ENCODE measurements at regions not wholly inside any gene's neighbourhood (a gene's known extent, or its start where the extent isn't known, plus 50 kb on each side); places are given as distances from the start of the nearest gene placed in this dataset.

DNA sequence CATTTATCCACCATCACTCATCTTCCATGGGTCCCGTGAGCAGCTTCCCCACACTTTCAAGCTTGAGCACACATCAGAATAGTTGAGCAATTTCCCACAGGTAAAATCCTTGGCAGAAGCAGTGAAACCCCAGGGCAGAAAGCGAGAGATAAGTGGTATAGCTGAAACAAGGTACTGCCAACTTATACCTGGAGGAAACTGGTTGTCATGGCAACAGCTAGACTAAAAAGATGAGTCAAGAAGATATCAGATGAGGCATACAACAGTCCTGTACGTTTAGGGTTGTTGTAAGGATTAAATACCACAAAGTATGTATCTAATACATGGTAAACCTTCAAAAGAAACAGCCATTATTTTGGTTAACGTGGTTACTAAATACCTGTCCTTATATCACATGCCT lies 66.9 kb upstream of the PHOX2B start:
- DNase-seq, result no peak
- intact Hi-C loops (cut with DNase I), result no loop called here
- no peaks in the 10 kb centered on the region for H3K9me3 ChIP-seq (replicated peaks in 1 of 3)
- no peaks in the 10 kb centered on the region for H3K36me3 ChIP-seq (replicated peaks in 1 of 2)
- H3K27me3 ChIP-seq, result no peaks in the 10 kb centered on the region
- WGBS, 4 donors, result 64 to 71% (median 69%) methylated on average over 4 of the region's 4 CpGs
- H3K27ac ChIP-seq, result no peak overlapping the region
- no peak for TF ChIP-seq POLR2A (IDR thresholded peaks at IDR 0.05)
- TF ChIP-seq, protein P1, sequence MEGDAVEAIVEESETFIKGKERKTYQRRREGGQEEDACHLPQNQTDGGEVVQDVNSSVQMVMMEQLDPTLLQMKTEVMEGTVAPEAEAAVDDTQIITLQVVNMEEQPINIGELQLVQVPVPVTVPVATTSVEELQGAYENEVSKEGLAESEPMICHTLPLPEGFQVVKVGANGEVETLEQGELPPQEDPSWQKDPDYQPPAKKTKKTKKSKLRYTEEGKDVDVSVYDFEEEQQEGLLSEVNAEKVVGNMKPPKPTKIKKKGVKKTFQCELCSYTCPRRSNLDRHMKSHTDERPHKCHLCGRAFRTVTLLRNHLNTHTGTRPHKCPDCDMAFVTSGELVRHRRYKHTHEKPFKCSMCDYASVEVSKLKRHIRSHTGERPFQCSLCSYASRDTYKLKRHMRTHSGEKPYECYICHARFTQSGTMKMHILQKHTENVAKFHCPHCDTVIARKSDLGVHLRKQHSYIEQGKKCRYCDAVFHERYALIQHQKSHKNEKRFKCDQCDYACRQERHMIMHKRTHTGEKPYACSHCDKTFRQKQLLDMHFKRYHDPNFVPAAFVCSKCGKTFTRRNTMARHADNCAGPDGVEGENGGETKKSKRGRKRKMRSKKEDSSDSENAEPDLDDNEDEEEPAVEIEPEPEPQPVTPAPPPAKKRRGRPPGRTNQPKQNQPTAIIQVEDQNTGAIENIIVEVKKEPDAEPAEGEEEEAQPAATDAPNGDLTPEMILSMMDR (IDR thresholded peaks at IDR 0.05), result no peak
- H3K4me3 ChIP-seq, result no peak overlapping the region
- no peaks in the 10 kb centered on the region for H3K4me1 ChIP-seq (replicated peaks in 1 of 2)

DNA sequence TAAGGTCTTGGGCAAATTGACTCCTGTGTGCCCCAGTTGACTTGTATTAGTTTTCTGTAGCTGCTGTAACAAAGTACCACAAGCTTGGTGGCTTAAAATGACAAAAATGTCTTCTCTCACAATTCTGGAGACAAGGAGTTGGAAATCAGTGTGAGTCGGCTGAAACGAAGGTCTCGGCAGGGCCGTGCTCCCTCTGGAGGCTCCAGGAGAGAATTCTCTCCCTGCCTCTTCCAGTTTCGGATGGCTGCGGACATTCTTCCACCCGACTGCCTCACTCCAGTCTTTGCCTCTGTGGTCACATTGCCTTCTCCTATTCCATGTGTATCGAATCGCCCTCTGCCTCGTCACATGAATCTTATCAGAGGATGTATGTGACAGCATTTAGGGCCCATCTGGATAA lies 66.0 kb upstream of the PHOX2B start:
- no peak overlapping the region for H3K4me3 ChIP-seq
- no peaks in the 10 kb centered on the region for H3K27me3 ChIP-seq
- 31 to 49% (median 41%) methylated on average over 10 of the region's 10 CpGs for WGBS, 4 donors
- no peak for TF ChIP-seq POLR2A (IDR thresholded peaks at IDR 0.05)
- TF ChIP-seq, protein P1 (IDR thresholded peaks at IDR 0.05), result peak in 4 of 6 experiments; percentile 29 to 46 (median 32)
- peak in 6 of 7 donors; percentile 18 to 59 (median 28) for DNase-seq
- no peaks in the 10 kb centered on the region for H3K36me3 ChIP-seq (replicated peaks in 1 of 2)
- intact Hi-C loops (cut with DNase I), result no loop called here
- no peaks in the 10 kb centered on the region for H3K4me1 ChIP-seq (replicated peaks in 1 of 2)
- no peak overlapping the region for H3K27ac ChIP-seq
- H3K9me3 ChIP-seq (replicated peaks in 1 of 3), result no peaks in the 10 kb centered on the region

DNA sequence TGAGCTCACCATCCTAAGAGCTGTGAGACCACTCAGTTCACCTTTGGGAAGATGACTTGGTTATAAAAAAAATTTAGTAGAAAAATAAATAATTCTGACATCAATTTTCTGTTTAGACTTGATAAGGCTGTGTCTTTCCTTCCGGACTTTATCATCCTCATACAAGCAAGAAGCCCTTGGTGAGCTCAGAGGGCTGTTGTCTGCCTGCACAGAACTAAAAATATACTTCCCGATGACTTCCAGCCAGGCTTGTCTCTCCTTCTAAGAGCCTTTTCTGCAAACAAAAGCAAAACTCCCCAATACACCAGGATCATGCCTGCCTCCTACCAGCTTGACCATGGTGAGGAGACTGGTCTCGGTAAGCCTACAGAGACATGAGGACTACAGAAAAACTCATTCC lies 58.3 kb upstream of the PHOX2B start:
- intact Hi-C loops (cut with DNase I), result no loop called here
- H3K9me3 ChIP-seq (replicated peaks in 1 of 3), result no peaks in the 10 kb centered on the region

DNA sequence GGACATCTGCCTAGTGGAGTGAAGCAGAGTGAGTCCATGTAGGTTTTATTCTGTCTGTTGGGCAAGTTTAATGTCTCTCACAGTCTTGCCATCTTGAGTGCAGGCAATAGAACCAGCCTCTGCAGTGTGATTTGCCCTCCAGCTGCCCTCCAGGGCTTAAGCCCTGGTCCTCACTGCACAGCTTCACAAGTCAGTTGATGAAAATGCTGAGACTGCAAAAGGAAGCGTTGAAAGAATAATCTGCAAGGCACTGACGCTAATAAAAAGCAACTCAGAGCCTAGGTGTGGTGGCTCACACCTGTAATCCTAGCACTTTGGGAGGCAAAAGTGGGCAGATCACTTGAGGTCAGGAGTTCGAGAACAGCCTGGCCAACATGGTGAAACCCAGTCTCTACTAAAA lies 54.1 kb upstream of the PHOX2B start:
- Histone ChIP-seq H3K4me1 (replicated peaks in 1 of 2) (no peaks in the 10 kb centered on the region), H3K36me3 (replicated peaks in 1 of 2) (no peaks in the 10 kb centered on the region), H3K27me3 (no peaks in the 10 kb centered on the region), H3K4me3 (no peak overlapping the region), H3K27ac (no peak overlapping the region), H3K9me3 (replicated peaks in 1 of 3) (no peaks in the 10 kb centered on the region)
- intact Hi-C loops (cut with DNase I), result no loop called here
- no peak for TF ChIP-seq POLR2A (IDR thresholded peaks at IDR 0.05)
- TF ChIP-seq, protein P1 (IDR thresholded peaks at IDR 0.05), result no peak
- 79 to 85% (median 82%) methylated on average over 3 of the region's 3 CpGs for WGBS, 4 donors
- no peak for DNase-seq

More for the DNA sequence above, 58.3 kb upstream of the PHOX2B start:
- Histone ChIP-seq H3K4me1 (replicated peaks in 1 of 2) (no peaks in the 10 kb centered on the region), H3K27me3 (no peaks in the 10 kb centered on the region), H3K27ac (no peak overlapping the region), H3K36me3 (replicated peaks in 1 of 2) (no peaks in the 10 kb centered on the region), H3K4me3 (no peak overlapping the region)
- DNase-seq, result no peak
- WGBS, 4 donors, result 51 to 75% (median 59%) methylated on average over 3 of the region's 3 CpGs
- TF ChIP-seq, protein P1 (IDR thresholded peaks at IDR 0.05), result no peak
- no peak for TF ChIP-seq POLR2A (IDR thresholded peaks at IDR 0.05)
